B cell (primary cell): ENCODE measurements at regions not wholly inside any gene's neighbourhood (a gene's known extent, or its start where the extent isn't known, plus 50 kb on each side); places are given as distances from the start of the nearest gene placed in this dataset.

Experiments
- ATAC-seq: fragments of 200-7000 bp; cut with Tn5 transposase; one replicate; pipeline ENCODE4 v1.10.0; 2021; ENCODE audit warnings: low read depth, mild to moderate bottlenecking, moderate number of reproducible peaks, moderate library complexity
- CTCF ChIA-PET: fragments of 350-600 bp; sonication (Branson Sonifier 250); formaldehyde crosslinking; loops from one replicate; lab custom pipeline; 2021; ENCODE audit warnings: antibody characterized with exemption, inconsistent platforms; lab: Charles Lee
- POLR2A ChIA-PET: fragments of 350-600 bp; sonication (Branson Sonifier 250); formaldehyde crosslinking; loops from one replicate; lab custom pipeline; 2021; ENCODE audit warnings: antibody characterized with exemption; lab: Charles Lee
- DNase-seq: peaks from one replicate; pipeline ENCODE4 v3.0.0; 2013
- H2AFZ ChIP-seq: 2 replicates; pipeline ENCODE4 v1.6.1; 2012; ENCODE audit warnings: mild to moderate bottlenecking, low read depth, low read length; ENCODE audit not compliant: insufficient read depth, poor library complexity, severe bottlenecking
- H3K27ac ChIP-seq, 2 donors: 1 replicate in 1 of 2; 2 replicates in 1 of 2; pipeline ENCODE4 v1.5.1; 2012 to 2013; ENCODE audit warnings: low read length in 2 of 2, mild to moderate bottlenecking in 2 of 2, moderate library complexity in 1 of 2
- H3K27me3 ChIP-seq, 4 experiments: fragments of 200-600 bp in 1 of 4; sonication (generic) in 1 of 4; replicated peaks in 1 of 4; 1 replicate in 2 of 4; 2 replicates in 2 of 4; pipeline versions ENCODE4 v1.6.1 to v1.7.0; 2013 to 2016; ENCODE audit warnings: low read length in 3 of 4, mild to moderate bottlenecking in 2 of 4, mixed read lengths in 1 of 4, moderate library complexity in 1 of 4; ENCODE audit not compliant: insufficient read depth in 4 of 4, control insufficient read depth in 3 of 4; ENCODE audit errors: control extremely low read depth in 1 of 4
- H3K36me3 ChIP-seq, 2 experiments: replicated peaks in 1 of 2; 1 replicate in 1 of 2; 2 replicates in 1 of 2; pipeline versions ENCODE4 v1.6.1 to v1.7.1; 2013; ENCODE audit warnings: low read length in 1 of 2; ENCODE audit not compliant: insufficient read depth in 2 of 2, control insufficient read depth in 1 of 2; ENCODE audit errors: control extremely low read depth in 1 of 2, extremely low read depth in 1 of 2
- H3K4me1 ChIP-seq, 2 donors: fragments of 200-600 bp in 1 of 2; sonication (generic) in 1 of 2; 1 replicate in 1 of 2; 2 replicates in 1 of 2; pipeline versions ENCODE4 v1.5.1 to v1.6.1; 2013 to 2017; ENCODE audit warnings: low read length in 2 of 2; ENCODE audit not compliant: control insufficient read depth in 2 of 2, insufficient read depth in 2 of 2
- H3K4me2 ChIP-seq: replicated peaks from 2 replicates; pipeline ENCODE3; 2012; ENCODE audit warnings: mild to moderate bottlenecking, low read depth, low read length; ENCODE audit not compliant: poor library complexity, severe bottlenecking
- H3K4me3 ChIP-seq, 5 experiments: fragments of 200-600 bp in 1 of 5; sonication (generic) in 1 of 5; 1 replicate in 3 of 5; 2 replicates in 2 of 5; pipeline versions ENCODE4 v1.5.1 to v1.7.0; 2011 to 2016; ENCODE audit warnings: low read length in 4 of 5, mild to moderate bottlenecking in 4 of 5, low read depth in 2 of 5, control low read depth in 1 of 5, moderate library complexity in 1 of 5; ENCODE audit not compliant: insufficient read depth in 1 of 5; ENCODE audit errors: control extremely low read depth in 1 of 5, extremely low read depth in 1 of 5
- H3K79me2 ChIP-seq: fragments of 200-600 bp; sonication (generic); one replicate; pipeline ENCODE4 v1.6.0; 2016; ENCODE audit warnings: low read length; ENCODE audit not compliant: control insufficient read depth, insufficient read depth
- H3K9ac ChIP-seq: fragments of 200-600 bp; sonication (generic); 2 replicates; pipeline ENCODE4 v1.6.1; 2017; ENCODE audit warnings: mild to moderate bottlenecking, low read length, moderate library complexity
- H3K9me3 ChIP-seq, 3 donors: one replicate each; pipeline versions ENCODE4 v1.6.1 to v1.7.1; 2013; ENCODE audit warnings: low read length in 2 of 3; ENCODE audit not compliant: control insufficient read depth in 2 of 3, insufficient read depth in 1 of 3; ENCODE audit errors: control extremely low read depth in 1 of 3
- H4K20me1 ChIP-seq: 2 replicates; pipeline ENCODE4 v1.6.0; 2012; ENCODE audit warnings: mild to moderate bottlenecking, low read length; ENCODE audit not compliant: insufficient read depth, control insufficient read depth, poor library complexity, severe bottlenecking
- H3K27ac Mint-ChIP-seq: one replicate; pipeline ENCODE4 v1.8.0; 2021; ENCODE audit warnings: mixed read lengths
- H3K27me3 Mint-ChIP-seq: one replicate; pipeline ENCODE4 v1.8.0; 2021; ENCODE audit warnings: mixed read lengths
- H3K4me1 Mint-ChIP-seq: one replicate; pipeline ENCODE4 v1.8.0; 2021; ENCODE audit warnings: mixed read lengths
- H3K4me3 Mint-ChIP-seq: one replicate; pipeline ENCODE4 v1.8.0; 2021; ENCODE audit warnings: mixed read lengths
- H3K9me3 Mint-ChIP-seq: one replicate; pipeline ENCODE4 v1.8.0; 2022; ENCODE audit warnings: mixed read lengths; ENCODE audit not compliant: insufficient read depth
- EZH2 ChIP-seq: IDR thresholded peaks from 2 replicates; pipeline ENCODE4 v1.6.1; 2012; ENCODE audit warnings: borderline replicate concordance, low read depth, mild to moderate bottlenecking, moderate library complexity, low read length; ENCODE audit not compliant: insufficient read depth, poor library complexity, severe bottlenecking
- WGBS: methylation state at CpG from one replicate; pipeline ENCODE4 v1.1.5; 2013; ENCODE audit warnings: missing lambda C conversion rate; ENCODE audit not compliant: insufficient coverage; 5-methylcytosine and 5-hydroxymethylcytosine counted together
- intact Hi-C: fragments of 100-400 bp; cut with micrococcal nuclease; formaldehyde crosslinking; loops from one replicate; pipeline ENCODE4 v1.10.0; 2022
- TF ChIP-seq, protein P1 (sequence below): fragments of 200-600 bp; IDR thresholded peaks from one replicate; pipeline ENCODE4 v1.8.0; 2022; ENCODE audit warnings: antibody characterized with exemption, mild to moderate bottlenecking

DNA sequence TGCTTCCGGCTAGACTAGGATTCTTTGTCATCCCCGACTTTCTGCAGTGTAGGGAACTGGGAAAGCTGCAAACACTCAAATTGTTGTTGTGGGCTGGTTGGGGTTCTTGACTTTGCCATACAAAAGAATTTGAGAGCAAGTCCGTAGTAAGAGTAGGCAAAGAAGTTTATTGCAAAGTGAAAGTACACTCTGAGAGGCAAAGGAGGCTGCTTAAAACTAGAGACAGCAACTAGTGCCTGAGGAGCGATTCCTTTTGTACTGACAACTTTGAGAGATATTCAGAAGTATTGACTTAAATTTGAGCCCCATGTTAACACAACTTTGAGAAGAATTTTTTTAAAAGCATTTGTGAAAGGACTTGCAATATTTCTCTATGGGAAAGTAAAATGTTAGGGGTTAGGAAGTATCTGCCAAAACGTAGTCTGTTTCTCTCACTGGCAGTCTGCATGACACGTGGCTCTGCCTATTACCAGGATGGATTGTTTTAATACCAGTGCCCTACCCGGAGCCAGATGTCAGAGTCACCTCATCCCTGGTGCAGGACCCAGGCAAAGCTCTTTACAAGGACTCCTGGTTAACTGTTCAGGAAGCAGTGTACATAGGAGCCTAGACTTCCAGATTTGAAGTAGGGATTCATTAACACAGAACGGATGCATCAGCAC, 85.0 kb upstream of the CLPB start:
- Histone ChIP-seq H3K4me2 (peak overlapping the region; percentile 51), H3K9me3 (no peaks in the 10 kb centered on the region), H3K9ac (peak overlapping the region; percentile 45), H4K20me1 (no peaks in the 10 kb centered on the region), H3K27me3 (no peaks in the 10 kb centered on the region), H3K4me1 (peaks cover 0 to 3% of the 10 kb centered on the region in 2 donors), H3K79me2 (no peaks in the 10 kb centered on the region), H3K36me3 (no peaks in the 10 kb centered on the region), H3K27ac (no peak overlapping the region), H3K4me3 (peak overlapping the region in 2 of 5 experiments; percentile 9 to 22), H2AFZ (peak overlapping the region; percentile 62)
- H3K4me3 Mint-ChIP-seq: peak overlapping the region; percentile 71
- WGBS: 34% methylated on average over 5 of the region's 8 CpGs
- no peak for DNase-seq
- no peaks in the 10 kb centered on the region for H3K9me3 Mint-ChIP-seq
- intact Hi-C loops: no loop called here
- H3K27ac Mint-ChIP-seq: no peak overlapping the region
- CTCF ChIA-PET: no interaction called here
- POLR2A ChIA-PET: no interaction called here
- no peak for TF ChIP-seq EZH2
- TF ChIP-seq, protein P1, sequence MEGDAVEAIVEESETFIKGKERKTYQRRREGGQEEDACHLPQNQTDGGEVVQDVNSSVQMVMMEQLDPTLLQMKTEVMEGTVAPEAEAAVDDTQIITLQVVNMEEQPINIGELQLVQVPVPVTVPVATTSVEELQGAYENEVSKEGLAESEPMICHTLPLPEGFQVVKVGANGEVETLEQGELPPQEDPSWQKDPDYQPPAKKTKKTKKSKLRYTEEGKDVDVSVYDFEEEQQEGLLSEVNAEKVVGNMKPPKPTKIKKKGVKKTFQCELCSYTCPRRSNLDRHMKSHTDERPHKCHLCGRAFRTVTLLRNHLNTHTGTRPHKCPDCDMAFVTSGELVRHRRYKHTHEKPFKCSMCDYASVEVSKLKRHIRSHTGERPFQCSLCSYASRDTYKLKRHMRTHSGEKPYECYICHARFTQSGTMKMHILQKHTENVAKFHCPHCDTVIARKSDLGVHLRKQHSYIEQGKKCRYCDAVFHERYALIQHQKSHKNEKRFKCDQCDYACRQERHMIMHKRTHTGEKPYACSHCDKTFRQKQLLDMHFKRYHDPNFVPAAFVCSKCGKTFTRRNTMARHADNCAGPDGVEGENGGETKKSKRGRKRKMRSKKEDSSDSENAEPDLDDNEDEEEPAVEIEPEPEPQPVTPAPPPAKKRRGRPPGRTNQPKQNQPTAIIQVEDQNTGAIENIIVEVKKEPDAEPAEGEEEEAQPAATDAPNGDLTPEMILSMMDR: no peak
- H3K27me3 Mint-ChIP-seq: peaks cover 6% of the 10 kb centered on the region
- H3K4me1 Mint-ChIP-seq: peaks cover 12% of the 10 kb centered on the region
- ATAC-seq: no peak

DNA sequence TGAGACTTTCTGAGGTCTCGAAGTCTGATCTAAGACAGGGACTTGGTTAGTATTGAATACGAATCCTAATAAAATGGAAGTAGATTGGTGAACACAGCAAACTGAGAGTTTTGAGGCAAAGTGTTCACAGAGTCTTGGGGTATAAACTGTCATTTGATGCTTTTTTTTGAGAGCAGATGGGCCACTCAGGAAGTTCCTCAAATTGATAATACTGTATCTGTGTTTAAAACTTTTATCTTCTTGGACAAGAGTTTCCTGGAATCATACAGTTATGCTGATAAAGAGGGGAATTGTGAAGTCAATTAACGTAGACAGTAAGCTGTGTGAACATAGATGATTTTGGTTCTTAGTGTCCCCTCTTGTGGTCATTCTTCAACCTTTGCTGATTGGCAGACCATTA, 80.0 kb upstream of the CLPB start:
- WGBS: 91% methylated on average over 3 of the region's 3 CpGs

More for the DNA sequence above, 80.0 kb upstream of the CLPB start:
- ChIA-PET POLR2A (no interaction called here), CTCF (no interaction called here)
- Mint-ChIP-seq H3K4me1 (peaks cover 4% of the 10 kb centered on the region), H3K4me3 (no peak overlapping the region), H3K27ac (no peak overlapping the region), H3K9me3 (peaks cover 13% of the 10 kb centered on the region), H3K27me3 (peaks cover 26% of the 10 kb centered on the region)
- H3K36me3 ChIP-seq: no peaks in the 10 kb centered on the region
- no peak overlapping the region for H3K27ac ChIP-seq
- intact Hi-C loops: no loop called here
- H3K9me3 ChIP-seq: peaks cover 0 to 24% (median 12%) of the 10 kb centered on the region in 3 donors
- no peaks in the 10 kb centered on the region for H3K4me1 ChIP-seq
- no peak overlapping the region for H3K4me3 ChIP-seq
- DNase-seq: no peak
- no peak overlapping the region for H3K4me2 ChIP-seq
- ATAC-seq: no peak
- peaks cover 0 to 3% (median 0%) of the 10 kb centered on the region in 4 experiments for H3K27me3 ChIP-seq
- no peak overlapping the region for H3K9ac ChIP-seq
- TF ChIP-seq, protein P1: no peak
- TF ChIP-seq EZH2: no peak
- H3K79me2 ChIP-seq: no peaks in the 10 kb centered on the region
- no peaks in the 10 kb centered on the region for H4K20me1 ChIP-seq
- no peak overlapping the region for H2AFZ ChIP-seq
